ENCODE measurements at regions not wholly inside any gene's neighbourhood (a gene's known extent, or its start where the extent isn't known, plus 50 kb on each side); places are given as distances from the start of the nearest gene placed in this dataset.

DNA sequence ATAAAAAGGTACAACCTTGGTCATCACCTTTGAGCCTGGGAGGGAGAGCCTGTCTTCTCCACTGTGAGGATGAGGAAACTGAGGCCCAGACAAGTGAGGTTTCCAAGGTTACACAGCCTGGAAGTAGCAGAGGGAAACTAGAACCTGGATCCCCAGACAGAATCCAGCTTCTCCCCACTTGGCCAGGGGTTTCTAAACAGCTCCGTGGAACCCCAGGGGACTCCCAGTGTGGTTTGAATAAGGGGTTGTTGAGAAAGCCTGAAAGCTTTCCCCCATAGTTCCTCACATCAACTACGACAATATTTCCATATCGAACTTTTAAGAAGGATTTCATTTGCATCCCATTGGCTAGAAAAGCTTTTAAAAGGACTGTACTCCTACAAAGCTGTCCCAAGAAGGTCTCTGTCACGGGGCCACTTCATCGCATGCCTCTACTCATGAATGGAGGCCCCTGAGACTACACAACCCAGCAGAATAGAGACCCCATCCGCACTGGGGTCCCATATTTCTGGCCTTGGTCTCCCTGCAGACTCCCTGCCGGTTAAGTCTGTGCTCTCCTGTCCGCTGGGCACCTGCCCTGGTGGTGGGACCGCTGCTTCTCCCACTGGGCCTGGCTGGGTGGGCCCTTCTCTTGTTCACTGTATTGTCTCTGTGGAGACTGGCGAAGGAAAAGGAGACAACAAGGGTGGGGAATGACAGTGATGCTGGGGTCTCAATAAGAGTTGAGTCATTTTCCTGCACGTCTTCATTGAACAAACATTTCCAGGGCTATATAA, 178.5 kb downstream of the SMAD6 start:
- no peak overlapping the region for H3K4me3 ChIP-seq (ENCODE audit: low read depth, low read length)
- TF ChIP-seq, protein P1, sequence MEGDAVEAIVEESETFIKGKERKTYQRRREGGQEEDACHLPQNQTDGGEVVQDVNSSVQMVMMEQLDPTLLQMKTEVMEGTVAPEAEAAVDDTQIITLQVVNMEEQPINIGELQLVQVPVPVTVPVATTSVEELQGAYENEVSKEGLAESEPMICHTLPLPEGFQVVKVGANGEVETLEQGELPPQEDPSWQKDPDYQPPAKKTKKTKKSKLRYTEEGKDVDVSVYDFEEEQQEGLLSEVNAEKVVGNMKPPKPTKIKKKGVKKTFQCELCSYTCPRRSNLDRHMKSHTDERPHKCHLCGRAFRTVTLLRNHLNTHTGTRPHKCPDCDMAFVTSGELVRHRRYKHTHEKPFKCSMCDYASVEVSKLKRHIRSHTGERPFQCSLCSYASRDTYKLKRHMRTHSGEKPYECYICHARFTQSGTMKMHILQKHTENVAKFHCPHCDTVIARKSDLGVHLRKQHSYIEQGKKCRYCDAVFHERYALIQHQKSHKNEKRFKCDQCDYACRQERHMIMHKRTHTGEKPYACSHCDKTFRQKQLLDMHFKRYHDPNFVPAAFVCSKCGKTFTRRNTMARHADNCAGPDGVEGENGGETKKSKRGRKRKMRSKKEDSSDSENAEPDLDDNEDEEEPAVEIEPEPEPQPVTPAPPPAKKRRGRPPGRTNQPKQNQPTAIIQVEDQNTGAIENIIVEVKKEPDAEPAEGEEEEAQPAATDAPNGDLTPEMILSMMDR (IDR thresholded peaks at IDR 0.05; ENCODE audit: borderline replicate concordance, insufficient read depth, low read depth, low read length), result no peak

DNA sequence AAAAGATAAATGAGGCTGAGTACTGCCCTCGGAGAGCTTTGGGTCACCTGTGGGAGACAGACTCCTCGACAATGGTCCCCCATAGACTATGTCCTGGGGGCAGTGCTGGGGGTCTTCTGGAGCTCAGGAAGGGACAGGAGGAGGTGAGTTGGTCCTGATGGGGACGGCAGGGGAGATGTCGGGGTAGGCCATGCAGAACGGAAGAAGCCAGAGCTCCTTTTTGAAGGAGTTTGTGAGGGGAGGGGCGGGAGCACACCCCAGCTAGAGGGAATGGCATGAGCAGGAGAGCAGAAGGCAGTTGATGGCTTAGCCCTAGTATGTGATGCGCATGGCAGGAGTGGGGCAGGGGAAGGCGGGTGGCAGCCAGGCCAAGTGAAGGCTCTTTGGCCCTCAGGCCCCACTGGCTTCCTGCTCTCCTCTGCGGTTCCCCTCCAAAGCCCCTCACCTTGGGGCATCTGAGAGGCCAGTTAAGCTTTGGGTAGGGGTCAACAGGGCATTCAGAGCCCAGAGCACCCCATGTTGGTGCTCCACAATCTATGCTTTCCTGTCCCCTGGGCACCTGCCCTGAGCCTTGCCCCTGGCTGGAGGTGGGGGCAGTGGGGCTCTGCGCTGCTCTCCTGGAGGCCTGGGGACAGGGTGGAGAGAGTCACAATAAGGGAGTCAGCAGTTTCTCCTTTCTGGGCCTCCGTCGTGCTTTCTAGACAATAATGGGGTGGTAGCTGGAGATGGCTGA, 179.3 kb downstream of the SMAD6 start:
- TF ChIP-seq, protein P1 (IDR thresholded peaks at IDR 0.05; ENCODE audit: borderline replicate concordance, insufficient read depth, low read depth, low read length), result no peak
- no peak overlapping the region for H3K4me3 ChIP-seq (ENCODE audit: low read depth, low read length)

DNA sequence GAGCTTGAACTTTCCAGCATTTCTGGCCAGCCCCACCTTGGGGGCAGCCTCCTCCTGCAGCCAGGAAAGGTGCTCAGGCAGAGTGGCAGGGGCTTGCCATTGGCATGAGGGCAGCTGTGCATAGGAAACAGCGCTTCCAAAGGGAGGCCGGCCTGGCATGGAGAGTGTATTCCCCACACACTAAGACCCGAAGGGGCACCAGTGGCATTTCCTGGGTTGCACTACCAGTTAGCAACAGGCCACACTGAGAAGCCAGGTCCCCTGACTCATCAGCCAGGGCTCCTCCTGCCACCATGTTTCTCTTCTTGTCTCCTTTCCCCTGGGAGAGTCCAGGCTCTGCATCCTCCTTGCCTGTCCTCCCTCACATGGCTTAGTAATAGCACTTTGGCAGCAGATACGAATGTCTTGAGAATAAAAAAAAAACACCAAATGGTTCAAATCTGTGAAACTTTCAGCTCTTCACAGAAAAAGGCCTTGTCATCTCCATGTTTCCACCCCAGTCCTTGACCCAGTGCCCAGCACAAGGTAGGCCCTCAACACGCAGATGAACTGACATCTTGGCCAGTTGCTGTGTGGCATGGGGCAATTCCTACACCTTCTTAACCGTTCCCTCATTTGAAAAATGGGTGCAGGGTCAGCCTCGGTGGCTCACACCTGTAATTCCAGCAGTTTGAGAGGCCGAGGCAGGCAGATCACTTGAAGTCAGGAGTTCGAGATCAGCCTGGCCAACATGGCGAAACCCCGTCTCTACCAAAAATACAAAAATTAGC, 180.4 kb downstream of the SMAD6 start:
- no peak overlapping the region for H3K4me3 ChIP-seq (ENCODE audit: low read depth, low read length)
- TF ChIP-seq, protein P1 (IDR thresholded peaks at IDR 0.05; ENCODE audit: borderline replicate concordance, insufficient read depth, low read depth, low read length), result no peak

DNA sequence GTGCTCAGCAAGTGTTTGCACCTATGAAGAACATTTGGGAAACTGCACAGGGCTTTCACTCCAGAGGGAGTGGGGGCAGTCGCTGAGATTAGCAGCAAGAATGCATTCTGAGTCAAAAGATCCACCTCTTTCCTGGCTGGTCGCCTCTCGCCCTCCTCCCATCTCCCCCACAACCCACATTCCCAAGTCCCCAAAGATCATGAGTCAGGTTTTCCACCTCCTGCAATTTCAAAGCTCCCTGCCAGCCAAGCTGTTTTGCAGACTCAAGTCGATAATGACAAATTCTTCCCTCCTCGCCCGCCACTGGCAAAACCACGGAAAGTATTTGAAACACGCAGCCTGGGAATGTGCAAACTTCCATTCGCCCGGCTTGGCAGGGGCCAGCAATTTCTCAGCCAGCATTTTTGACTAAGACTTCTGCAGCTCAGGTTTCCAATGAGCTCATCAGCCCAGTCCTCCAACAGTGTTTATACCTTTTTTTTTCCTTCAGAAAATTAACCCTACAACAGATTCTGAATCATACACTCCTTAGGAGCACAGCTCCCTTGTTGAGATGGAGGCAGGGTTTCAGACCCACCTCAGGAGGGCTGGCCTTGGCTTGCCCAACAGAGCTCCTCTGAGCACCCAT, 181.4 kb downstream of the SMAD6 start:
- H3K4me3 ChIP-seq (ENCODE audit: low read depth, low read length), result no peak overlapping the region
- TF ChIP-seq, protein P1 (IDR thresholded peaks at IDR 0.05; ENCODE audit: borderline replicate concordance, insufficient read depth, low read depth, low read length), result no peak

DNA sequence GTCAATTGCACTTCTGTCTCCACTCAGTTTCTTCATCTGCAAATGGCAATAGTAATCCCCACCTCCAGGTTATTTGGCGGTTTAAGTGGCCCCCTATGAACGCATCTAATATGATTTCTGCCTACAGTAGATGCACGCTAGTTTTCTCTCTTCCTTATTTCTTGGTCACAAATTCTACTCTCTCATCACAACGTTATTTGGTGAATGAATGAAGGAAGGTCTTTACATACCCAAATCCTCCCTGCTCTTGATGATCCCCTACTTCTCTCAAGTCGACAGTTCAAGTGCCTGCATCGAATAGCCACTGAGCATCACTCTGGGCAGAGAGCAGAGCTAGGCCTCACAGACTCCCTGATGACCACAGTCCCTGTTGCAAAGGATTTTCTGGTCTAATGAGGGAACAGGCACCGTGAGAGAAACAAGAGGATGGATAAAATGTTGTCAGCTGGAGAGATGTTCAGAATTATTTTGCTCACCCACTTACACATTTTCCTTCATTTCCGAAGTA, 181.2 kb upstream of the SMAD3 start:
- TF ChIP-seq, protein P1 (IDR thresholded peaks at IDR 0.05; ENCODE audit: borderline replicate concordance, insufficient read depth, low read depth, low read length), result no peak
- H3K4me3 ChIP-seq (ENCODE audit: low read depth, low read length), result no peak overlapping the region

DNA sequence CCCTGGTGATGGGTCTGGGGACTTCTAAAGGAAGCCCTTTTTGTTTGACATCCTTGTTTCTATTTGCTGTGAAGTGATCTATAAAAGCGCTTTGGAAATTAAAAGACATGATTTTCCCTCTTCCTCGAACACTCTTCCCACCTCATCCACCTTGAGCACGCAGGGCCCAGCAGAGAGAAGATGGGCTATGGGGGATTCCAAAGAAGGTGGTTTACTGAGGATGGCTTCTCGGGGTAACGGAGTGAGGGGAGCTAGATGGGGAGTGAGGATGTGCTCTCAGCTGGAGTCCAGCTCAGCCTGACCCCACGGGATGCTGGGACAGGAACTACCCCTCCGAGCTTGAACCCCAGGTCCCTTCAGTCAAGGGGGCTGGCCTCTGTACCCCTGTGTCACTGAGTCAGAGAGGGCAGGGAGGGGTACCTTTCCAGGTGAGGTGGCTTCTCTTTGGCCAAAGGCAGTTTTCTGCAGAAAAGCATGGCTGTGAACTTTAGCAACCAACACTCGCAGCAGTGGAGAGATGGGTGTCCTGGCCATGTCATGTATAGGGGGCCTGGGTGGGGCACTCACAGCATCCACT, 180.7 kb upstream of the SMAD3 start:
- no peak overlapping the region for H3K4me3 ChIP-seq (ENCODE audit: low read depth, low read length)

More for the DNA sequence above, 180.7 kb upstream of the SMAD3 start:
- TF ChIP-seq, protein P1 (IDR thresholded peaks at IDR 0.05; ENCODE audit: borderline replicate concordance, insufficient read depth, low read depth, low read length), result no peak

Measured in GM12875 (cell line).